HL-60/S4 treated with phorbol 12-myristate 13-acetate at 8.2 ng/mL for 4 days and 3 days (cell line): ENCODE measurements at regions not wholly inside any gene's neighbourhood (a gene's known extent, or its start where the extent isn't known, plus 50 kb on each side); places are given as distances from the start of the nearest gene placed in this dataset.

Source experiments
- in situ Hi-C: fragments of 300-500 bp; cut with MboI; formaldehyde crosslinking; loops from 2 replicates; pipeline ENCODE4 v1.15.0; 2022; ENCODE audit warnings: low sequenced_read_pairs

DNA sequence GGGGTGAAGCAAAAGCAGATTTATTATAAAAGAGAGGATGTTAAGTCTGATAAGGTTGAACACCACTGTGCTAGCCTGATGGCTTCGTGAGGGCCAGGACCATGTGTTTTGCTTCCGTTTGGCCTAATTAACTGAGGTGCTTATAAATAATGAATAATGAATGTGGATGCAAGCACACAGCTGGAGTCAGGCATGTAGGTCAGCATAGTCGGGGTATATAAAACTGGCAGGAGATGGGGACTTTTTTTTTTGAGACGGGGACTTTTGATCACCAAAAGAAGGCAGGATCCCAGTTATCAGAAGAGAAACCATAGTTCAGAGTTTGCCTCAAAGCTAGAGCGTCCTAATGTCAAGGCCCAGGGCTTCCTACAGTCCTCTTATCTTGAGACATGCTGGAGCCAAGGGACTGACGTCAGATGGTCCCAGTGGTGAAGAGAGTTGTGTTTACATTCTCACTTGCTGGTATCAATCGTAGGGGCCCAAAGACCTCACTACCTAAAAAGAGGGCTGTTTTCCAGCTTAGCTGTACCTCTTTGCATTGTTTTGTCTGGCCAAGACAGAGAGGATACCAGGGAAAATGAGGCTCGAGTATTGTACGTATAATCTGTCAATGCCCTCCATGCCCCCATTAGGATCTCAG, 50.4 kb downstream of the RTL9 start:
- in situ Hi-C loops = loop anchor here (10.0 to 25.0 kb wide), 2 partner anchors 244 to 472 kb away; no protein-coding TSS in a partner anchor

DNA sequence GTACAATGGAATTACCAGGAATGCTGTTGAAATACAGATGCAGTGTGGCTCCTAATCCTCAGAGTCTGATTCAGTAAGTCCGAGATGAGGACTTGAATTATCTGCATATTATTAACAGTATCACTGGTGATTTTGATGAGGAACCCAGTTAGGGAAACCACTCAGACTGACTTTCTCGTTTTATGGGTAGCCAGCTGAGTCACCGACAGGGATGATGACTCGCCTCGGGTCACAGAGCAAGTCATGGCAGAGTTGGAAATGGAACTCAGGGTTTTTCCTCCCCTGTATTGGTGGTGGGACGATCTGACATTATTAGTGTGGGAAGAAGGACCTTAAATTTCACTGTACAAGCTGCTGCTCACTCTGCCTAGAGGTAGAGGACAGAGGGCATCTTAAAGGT, 51.3 kb downstream of the RTL9 start:
- in situ Hi-C loops = loop anchor here (10.0 to 25.0 kb wide), 2 partner anchors 245 to 473 kb away; no protein-coding TSS in a partner anchor

DNA sequence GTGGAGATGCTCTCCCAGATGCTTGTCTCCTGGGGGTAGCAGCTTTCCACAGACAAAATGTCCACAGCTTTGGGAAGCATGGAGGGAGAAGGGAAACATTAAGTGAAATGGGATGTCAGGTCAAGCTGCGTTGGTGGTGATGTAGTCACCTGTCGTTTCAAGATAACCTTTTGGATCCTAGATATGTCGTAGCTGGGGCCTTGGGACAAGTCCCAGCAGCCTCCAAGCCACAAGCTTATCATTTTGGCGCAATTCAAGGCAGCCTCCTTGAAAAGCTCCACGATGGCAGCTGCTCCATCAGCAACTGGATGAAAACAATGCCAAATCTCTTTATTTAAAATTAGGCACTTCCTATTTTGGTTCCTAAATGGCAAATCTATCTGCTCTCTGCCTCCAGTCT, 52.0 kb downstream of the RTL9 start:
- in situ Hi-C loops = loop anchor here (25.0 kb wide), 1 partner anchor 473 kb away; no protein-coding TSS in a partner anchor

DNA sequence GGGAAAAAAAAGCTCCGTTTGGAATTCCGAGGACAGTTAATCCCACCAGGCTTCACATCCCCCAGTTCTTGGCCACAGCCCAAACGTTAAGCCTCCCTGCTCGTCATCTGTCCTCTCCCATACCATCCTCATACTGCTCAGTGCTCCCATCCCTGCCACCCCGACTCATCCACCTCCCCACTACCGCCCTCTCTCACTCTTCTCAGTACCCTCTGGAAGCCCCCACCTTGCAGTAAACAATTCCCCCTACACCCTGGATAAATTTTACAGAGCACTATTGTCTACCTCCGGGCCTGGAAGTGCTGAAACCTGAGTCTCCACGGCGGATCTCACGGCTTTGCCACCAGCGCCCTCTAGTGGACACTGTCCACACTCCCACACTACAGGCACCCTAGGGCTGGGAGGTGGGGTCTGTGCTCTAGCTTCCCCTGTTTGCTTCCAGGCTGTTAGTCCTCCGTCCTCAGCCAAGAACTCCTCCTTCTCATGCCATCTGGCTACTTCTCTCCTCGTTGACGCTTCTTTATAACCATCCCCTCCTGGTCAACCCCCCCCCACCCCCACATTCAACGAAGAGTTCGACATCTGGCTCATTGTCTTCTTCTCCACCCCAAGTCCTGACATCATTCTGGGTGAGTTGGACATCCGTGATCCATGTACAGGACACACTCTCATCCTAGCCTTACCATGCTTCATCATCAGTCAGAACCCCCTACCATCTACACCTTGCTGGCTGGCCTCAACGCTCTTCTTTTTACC, 54.5 kb downstream of the RTL9 start:
- in situ Hi-C loops = loop anchor here (25.0 kb wide), 1 partner anchor 476 kb away; no protein-coding TSS in a partner anchor

DNA sequence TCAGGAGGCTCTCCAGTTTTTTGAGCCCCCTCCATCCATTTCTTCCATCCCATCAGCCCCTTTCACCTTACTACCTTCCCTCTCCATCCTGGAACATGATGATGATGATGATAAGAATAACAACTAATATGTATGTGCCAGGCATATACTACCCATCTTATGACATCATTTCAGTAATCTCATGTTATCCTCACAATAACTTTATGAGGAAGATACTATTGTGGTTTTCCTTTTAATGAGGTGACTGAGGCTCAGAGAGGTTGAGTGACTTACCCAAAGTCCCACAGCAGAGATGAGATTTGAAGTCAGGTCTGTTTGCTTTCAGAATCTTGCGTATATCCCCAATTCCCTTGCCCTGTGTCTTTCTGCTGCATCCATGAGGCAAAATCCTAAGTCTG, 55.1 kb downstream of the RTL9 start:
- in situ Hi-C loops = loop anchor here (25.0 kb wide), 1 partner anchor 476 kb away; no protein-coding TSS in a partner anchor

DNA sequence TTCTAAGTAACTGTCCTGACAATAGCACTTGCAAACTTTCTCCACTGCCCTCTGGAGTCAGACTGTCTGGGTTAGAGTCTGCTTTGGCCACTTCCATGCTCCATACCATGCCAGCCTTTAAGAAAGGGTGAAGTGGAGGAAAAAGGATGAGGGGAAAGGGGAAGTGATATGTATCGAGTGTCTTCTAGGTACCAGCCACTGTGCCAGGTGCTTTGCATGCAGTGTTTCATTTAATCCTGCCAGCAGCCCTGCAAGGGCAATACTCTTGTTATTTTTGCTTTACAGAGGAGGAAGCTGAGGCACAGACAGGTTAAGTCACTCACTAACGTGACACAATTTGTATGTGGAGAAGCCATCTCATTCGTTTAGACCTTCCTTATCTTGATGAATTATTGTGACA, 55.6 kb downstream of the RTL9 start:
- in situ Hi-C loops = loop anchor here (25.0 kb wide), 1 partner anchor 477 kb away; no protein-coding TSS in a partner anchor

DNA sequence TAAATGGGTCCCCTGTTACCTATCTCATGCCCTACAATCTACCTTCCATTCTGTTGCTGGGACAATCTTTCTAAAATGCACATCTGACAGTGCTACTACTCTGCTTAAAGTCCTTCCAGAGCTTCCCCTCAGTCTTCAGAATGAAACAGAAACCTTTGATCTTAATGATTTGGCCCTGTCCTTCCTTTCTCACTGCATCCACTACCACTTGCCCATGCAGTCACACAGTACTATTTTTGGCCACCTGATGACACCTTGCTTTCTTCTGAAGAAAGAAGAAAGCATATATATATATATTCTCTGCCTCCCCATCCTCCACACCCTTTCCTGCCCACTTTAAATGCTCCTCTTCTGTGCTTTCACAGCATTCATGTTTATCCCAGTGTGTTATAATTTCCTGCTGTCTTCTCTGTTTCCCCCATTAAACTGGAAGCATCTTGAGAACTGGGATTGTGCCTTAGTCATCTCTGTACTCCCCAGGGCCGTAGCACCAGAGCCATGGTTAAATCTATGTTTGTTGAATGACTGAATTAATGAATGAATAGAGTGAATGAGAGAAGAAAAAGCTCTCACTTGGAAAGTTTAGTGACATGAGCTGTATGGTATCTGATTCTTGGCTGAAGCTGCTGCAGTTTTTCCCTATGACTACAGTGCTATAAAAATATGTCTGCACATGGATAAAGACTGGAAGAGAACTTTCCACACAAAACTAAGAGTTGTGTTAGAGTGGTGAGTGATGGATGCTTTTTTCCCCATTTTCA, 56.2 kb downstream of the RTL9 start:
- in situ Hi-C loops = loop anchor here (25.0 kb wide), 1 partner anchor 478 kb away; no protein-coding TSS in a partner anchor

DNA sequence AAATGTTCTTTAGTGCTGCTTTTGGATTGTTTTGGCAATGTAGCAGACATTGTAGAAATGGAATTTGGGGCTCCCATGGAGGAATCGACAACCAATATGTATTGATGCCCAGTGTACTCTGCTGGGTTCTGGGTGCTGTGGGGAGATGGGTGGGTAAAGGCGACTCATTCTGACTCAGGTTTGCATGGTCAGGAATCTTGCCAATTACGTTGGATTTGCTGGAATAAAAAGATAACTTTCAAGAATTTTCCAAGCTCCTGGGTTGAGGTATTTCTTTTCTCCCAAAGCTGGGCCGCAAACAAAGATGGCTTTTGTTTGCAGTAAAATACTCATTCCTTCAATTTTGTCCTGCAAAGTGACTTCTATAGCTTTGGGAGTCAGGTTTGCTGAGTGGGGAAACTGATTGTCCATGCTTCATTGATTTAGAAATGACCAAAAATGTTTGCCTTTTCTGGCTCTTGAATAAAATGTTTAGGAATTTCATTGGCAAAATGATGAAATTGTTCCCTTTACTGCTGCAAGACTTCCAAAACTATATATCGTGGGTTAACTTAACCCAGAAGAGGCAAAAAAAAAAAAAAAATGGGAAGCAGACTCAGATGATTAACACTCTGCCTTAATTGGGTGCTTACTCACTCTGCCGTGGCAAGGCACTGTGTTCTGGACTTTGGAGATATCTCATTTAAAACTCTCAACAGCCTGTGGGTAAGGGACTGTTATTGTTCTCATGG, 57.0 kb downstream of the RTL9 start:
- in situ Hi-C loops = loop anchor here (25.0 kb wide), 1 partner anchor 478 kb away; no protein-coding TSS in a partner anchor

DNA sequence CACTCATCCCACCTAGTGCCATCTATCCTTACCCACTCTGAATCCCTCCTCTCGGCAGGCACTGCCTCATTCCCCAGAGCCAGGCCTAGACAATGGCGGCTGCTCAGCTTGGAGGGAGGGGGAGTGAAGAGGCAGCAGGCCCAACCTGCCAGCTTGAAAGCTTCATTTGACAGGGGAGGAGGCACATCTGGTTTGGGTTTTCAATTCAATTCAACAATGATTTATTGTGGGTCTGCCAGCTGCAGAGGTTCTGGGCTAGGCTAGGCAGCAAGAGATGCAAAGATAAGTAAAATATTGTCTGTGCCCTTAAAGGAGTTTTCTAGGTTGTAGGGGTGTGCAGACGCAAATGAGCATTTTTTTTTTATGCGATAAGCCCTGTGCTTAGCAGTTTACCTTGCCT, 58.5 kb downstream of the RTL9 start:
- in situ Hi-C loops = loop anchor here (25.0 kb wide), 1 partner anchor 480 kb away; no protein-coding TSS in a partner anchor

DNA sequence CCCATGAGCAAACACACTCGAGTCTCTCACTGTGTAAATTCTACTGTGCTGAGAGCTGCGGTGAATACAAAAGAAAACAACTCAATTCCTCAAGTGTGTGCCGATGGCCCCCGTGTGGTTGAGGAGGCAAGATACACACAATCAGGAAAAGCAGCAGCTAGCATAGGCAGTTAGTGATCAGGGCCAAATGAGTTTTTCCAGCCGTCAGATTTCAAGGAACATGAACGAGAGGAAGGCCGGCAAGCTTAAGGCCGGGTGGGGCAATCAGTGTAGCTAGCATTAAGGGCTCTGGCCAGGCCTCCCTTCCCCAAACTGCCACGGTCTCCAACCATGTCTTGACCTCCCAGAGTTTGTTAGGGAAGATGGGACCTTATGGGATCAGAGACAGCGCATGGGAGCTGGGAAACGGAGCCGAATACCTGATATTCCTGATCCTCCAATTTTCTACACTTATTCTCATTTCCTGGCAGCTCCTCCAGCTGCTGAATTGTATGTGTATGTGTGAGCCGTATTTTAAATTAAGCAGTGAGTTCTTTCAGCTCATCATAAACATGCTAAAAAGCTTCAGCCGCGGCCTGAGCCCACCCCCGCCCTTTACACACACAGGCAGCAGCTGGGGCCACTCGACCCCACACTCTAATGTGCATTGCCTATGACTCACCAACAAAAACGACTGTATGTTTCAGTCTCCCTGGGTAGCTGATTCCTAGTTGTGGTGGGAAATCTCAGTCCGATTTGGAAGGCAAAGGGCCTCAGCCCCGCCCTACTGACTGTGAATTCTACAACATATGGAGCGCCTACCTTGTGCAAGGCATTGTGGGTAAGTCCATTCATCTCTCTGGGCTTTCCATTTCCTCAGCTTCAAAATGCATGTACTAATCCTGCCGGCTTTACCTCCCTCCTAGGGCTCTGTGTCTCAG, 59.9 kb downstream of the RTL9 start:
- in situ Hi-C loops = loop anchor here (25.0 kb wide), 1 partner anchor 481 kb away; no protein-coding TSS in a partner anchor

DNA sequence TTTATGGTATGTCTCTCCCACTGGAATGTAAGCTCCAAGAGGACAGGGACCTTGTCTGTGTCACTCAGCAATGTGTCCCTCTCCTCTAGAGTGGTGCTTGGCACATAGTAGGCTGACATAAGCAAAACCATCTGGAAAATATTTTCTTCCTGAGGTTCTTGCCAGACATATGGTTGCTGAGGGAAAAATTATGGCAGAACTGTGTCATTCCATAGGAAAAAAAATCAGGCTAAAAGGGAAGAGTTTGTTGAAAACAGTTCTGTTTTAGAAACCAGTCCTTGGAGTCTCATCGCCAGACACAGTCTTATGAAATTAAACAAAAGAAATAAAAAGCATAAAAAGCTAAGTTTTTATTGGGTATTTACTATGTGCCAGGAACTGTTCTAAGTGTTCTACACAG, 60.9 kb downstream of the RTL9 start:
- in situ Hi-C loops = loop anchor here (25.0 kb wide), 1 partner anchor 482 kb away; no protein-coding TSS in a partner anchor

DNA sequence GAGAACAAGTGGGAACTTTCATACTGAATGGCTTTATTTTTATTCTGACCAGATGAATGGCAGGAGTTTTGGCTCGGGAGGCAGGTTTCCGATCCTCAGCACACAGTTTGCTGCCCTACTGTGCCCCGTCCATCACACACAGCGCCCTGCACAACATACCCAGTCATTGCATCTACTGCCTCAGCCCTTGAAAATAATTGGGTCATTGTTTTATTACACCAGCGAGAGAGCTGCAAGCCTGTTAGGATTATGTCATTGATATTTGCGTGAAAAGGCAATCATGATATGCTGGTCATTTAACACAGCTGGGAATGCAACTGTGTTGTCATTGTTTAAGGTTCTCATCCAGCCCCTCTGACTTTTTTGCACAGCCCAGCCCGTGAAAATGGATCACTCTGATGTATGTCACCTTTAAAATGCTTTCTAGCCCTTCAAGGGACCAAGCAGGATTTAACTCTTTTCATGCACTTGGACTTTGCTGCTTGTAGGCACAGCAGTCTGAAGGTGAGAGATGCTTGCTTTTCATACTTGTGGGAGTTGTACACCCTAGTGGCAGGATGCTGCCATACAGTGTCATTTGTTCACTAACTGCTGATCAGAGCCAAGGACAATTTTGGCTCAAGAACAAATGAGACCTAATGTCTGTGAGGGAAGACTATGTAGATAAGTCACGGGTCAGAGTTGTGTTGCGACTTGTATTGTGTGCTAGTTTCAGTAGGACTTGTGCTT, 62.3 kb downstream of the RTL9 start:
- in situ Hi-C loops = loop anchor here (25.0 kb wide), 1 partner anchor 484 kb away; no protein-coding TSS in a partner anchor

DNA sequence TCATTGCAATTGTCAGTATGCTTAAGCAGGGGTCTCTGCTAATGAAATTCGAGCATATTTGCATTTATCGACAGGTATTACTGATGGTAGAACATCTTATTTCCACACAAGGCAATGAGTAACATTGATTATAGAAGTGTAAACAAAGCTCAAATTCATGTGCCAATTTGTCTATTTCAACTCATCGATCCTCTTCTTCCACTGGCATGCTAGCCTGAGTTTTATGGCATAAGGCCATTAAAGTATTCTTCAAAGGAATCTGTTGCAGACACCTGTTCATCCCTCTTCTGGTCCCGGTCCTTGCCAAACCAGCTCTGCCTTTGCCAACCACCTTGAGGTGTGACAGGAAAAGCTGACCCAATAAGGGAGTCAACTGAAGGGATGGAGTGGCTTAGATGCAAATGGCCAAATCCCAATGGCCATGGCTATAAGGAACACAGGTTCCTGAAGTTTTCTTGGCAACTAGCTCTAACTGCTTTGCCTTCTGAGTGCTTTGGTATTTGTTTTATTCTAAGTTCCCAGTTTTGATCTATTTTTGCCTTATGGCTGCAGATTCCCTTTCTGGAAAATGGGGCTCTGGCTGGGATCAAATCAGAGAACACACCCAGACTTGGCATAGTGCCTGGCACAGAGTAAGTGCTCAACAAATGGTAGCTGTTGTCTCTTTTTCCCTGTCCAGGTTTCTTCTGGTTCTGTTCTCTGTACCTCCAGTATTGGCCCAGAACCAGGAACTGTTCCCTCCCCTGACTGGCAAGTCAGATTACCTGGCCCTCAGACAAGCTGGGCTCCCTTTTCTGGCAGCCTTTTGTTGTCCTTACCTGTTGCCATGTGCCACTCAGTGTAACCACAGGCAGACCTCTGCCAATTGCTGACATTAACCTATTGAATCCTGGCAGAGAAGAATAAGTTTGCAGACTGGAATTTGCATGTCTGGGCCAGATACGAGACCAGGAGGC, 63.1 kb downstream of the RTL9 start:
- in situ Hi-C loops = loop anchor here (25.0 kb wide), 1 partner anchor 484 kb away; no protein-coding TSS in a partner anchor

DNA sequence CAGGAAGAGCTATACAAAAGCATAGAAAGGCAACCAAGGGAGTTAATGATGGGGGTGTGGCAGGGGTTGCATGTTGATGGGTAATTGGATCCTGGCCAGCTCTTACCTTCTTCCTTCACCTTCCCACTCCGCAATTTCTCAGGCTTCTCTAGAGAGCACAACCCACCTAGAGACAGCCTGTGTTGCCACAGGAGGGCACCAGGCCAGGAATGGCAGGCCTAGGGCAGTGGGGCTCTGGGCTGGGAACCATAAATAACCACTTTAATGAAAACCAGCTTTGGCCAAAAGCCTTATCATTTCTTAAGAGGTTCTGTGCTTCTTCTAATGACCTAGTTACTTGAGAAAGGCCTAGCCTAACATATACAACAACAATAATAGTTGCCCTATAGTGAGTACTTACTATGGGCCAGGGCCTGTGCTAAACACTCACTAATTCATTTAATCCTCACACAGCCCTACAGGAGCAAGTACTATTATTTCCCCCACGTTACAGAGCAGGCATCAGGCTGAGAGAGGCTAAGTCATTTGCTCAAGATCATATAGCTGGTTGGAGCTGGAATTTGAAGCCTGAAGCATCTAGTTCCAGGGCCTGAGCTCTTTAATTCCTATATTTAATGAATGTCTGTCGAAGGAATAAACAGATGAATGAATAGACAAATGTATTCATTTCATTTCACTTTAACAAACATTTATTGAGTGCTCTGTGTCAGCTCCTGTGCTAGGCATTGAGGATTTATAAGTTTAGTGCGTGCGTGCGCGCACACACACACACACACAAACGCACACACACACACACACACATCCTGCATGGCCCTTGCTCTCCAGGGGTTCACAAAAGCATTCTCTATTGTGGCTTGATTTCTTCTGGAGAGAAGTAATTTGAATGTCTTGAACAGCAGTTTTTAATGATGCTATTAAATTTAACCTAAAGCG, 66.8 kb downstream of the RTL9 start:
- in situ Hi-C loops = no loop called here

DNA sequence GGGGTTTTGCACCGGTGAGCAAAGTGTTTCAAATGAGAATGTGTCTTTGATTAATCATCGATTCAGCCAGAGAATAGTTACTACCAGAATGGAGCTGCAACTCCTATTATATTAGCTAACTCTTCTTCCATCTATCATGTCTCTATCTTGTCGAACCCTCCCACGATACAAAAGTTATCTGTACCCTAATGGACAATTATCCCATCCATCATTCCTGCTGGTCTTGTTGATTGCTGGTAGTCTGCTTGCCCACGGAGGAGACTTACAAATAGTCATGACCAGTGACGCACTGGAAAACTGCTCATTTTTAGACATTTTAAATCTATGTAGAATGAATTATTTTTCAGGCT, 67.5 kb downstream of the RTL9 start:
- in situ Hi-C loops = no loop called here

DNA sequence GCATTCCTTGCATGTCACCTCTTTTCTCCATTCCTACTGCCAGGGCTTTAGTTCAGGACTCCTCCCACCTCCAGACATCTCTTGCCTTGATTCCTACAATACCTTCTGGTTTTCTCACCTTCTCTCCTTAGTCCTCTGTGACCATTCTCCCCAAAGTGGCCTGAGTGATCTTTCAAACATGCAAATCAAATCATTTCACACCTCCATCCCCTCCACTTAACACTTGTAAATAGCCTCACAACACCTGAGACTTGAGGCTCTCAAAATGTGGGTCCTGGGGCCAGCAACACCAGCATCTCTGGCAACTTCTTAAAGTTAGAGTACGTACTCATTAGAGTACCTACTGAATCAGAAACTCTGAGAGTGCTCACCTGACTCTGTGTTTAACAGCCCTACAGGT, 68.4 kb downstream of the RTL9 start:
- in situ Hi-C loops = no loop called here
